HL-60 (cell line): ENCODE measurements at regions not wholly inside any gene's neighbourhood (a gene's known extent, or its start where the extent isn't known, plus 50 kb on each side); places are given as distances from the start of the nearest gene placed in this dataset.

Experiments used
- DNase-seq, 2 experiments: peaks; one replicate each; pipeline ENCODE4 v3.0.0-alpha.2; 2010 to 2020; ENCODE audit warnings: low read depth in 1 of 2, low spot score in 1 of 2
- H3K27ac ChIP-seq: fragments of 250-450 bp; sonication (Bioruptor Pico); replicated peaks from 2 replicates; pipeline ENCODE4 v1.5.1; 2020; ENCODE audit warnings: mild to moderate bottlenecking, moderate library complexity
- H3K27me3 ChIP-seq: fragments of 250-450 bp; sonication (Bioruptor Pico); 2 replicates; pipeline ENCODE4 v1.5.1; 2021; ENCODE audit warnings: mild to moderate bottlenecking, moderate library complexity; ENCODE audit not compliant: insufficient read depth, poor library complexity, severe bottlenecking
- H3K4me3 ChIP-seq: replicated peaks from 2 replicates; pipeline ENCODE4 v1.5.1; 2011; ENCODE audit warnings: mild to moderate bottlenecking, control low read depth, low read length; ENCODE audit not compliant: insufficient read depth
- CTCF ChIP-seq: IDR thresholded peaks from one replicate; pipeline ENCODE4 v1.5.1; 2011; ENCODE audit warnings: low read length, control low read depth, inconsistent platforms; ENCODE audit not compliant: insufficient read depth
- GABPA ChIP-seq: IDR thresholded peaks from 2 replicates; pipeline ENCODE4 v1.6.1; 2012; ENCODE audit warnings: low read depth
- POLR2AphosphoS5 ChIP-seq: IDR thresholded peaks from 2 replicates; pipeline ENCODE4 v1.6.1; 2012; ENCODE audit warnings: low read depth
- REST ChIP-seq: IDR thresholded peaks from 2 replicates; pipeline ENCODE4 v1.6.1; 2012; ENCODE audit warnings: low read depth; ENCODE audit not compliant: insufficient replicate concordance
- SPI1 ChIP-seq: IDR thresholded peaks from 2 replicates; pipeline ENCODE4 v1.6.1; 2012; ENCODE audit warnings: low read depth, mild to moderate bottlenecking, borderline replicate concordance

- no peaks in the 10 kb centered on the region for H3K27me3 ChIP-seq
- no peak for TF ChIP-seq REST
- TF ChIP-seq POLR2AphosphoS5 = no peak
- no peak for TF ChIP-seq SPI1
- no peak for TF ChIP-seq GABPA
- no peak for TF ChIP-seq CTCF
- no peak for DNase-seq
- no peak overlapping the region for H3K27ac ChIP-seq
- no peak overlapping the region for H3K4me3 ChIP-seq
These were observed 240.5 kb upstream of the TUT7 start for GRCh38 chr9:86594724-86595123.

GRCh38 chr9:86591472-86591871 lies 237.3 kb upstream of the TUT7 start:
- Histone ChIP-seq H3K27me3 (no peaks in the 10 kb centered on the region), H3K27ac (no peak overlapping the region), H3K4me3 (no peak overlapping the region)
- no peak for DNase-seq
- no peak for TF ChIP-seq GABPA
- no peak for TF ChIP-seq SPI1
- no peak for TF ChIP-seq REST
- TF ChIP-seq CTCF = no peak
- TF ChIP-seq POLR2AphosphoS5 = no peak

- TF ChIP-seq CTCF (no peak), GABPA (no peak), POLR2AphosphoS5 (no peak), REST (no peak), SPI1 (no peak)
These were observed 235.5 kb upstream of the TUT7 start for GRCh38 chr9:86589730-86590129.

More at GRCh38 chr9:86589730-86590129, 235.5 kb upstream of the TUT7 start:
- DNase-seq = no peak
- Histone ChIP-seq H3K27me3 (peaks cover 3% of the 10 kb centered on the region), H3K27ac (no peak overlapping the region), H3K4me3 (no peak overlapping the region)
